H9 (cell line): ENCODE measurements at regions not wholly inside any gene's neighbourhood (a gene's known extent, or its start where the extent isn't known, plus 50 kb on each side); places are given as distances from the start of the nearest gene placed in this dataset.

Experiments used
- DNase-seq: peaks from one replicate; pipeline ENCODE4 v3.0.0-alpha.2; 2017
- H2AFZ ChIP-seq: one replicate; pipeline ENCODE4 v1.6.1; 2013; ENCODE audit warnings: mild to moderate bottlenecking, low read length, control low read depth, moderate library complexity
- H2AK5ac ChIP-seq: 2 replicates; pipeline ENCODE4 v1.6.1; 2013; ENCODE audit warnings: low read length, control low read depth, mixed read lengths; ENCODE audit not compliant: insufficient read length
- H2BK120ac ChIP-seq: one replicate; pipeline ENCODE4 v1.6.1; 2013; ENCODE audit warnings: low read depth, mild to moderate bottlenecking, low read length, control low read depth, inconsistent platforms; ENCODE audit not compliant: poor library complexity, severe bottlenecking
- H2BK12ac ChIP-seq: 2 replicates; pipeline ENCODE4 v1.6.1; 2013; ENCODE audit warnings: low read length, control low read depth, mixed read lengths, low read depth; ENCODE audit not compliant: insufficient read length
- H2BK15ac ChIP-seq: 2 replicates; pipeline ENCODE4 v1.6.1; 2013; ENCODE audit warnings: low read depth, low read length, control low read depth
- H2BK20ac ChIP-seq: one replicate; pipeline ENCODE4 v1.6.1; 2013; ENCODE audit warnings: low read depth, mild to moderate bottlenecking, low read length, control low read depth, inconsistent platforms; ENCODE audit not compliant: poor library complexity, severe bottlenecking
- H2BK5ac ChIP-seq: 2 replicates; pipeline ENCODE4 v1.6.1; 2013; ENCODE audit warnings: low read length, control low read depth, mixed read lengths; ENCODE audit not compliant: insufficient read length
- H3K14ac ChIP-seq: 2 replicates; pipeline ENCODE4 v1.6.1; 2013; ENCODE audit warnings: low read length, control low read depth; ENCODE audit not compliant: insufficient read depth
- H3K18ac ChIP-seq: 2 replicates; pipeline ENCODE4 v1.6.1; 2013; ENCODE audit warnings: low read depth, mild to moderate bottlenecking, mixed read lengths, low read length, control low read depth; ENCODE audit not compliant: insufficient read length
- H3K23ac ChIP-seq: 2 replicates; pipeline ENCODE4 v1.6.1; 2013; ENCODE audit warnings: low read length, control low read depth, mixed read lengths, low read depth; ENCODE audit not compliant: insufficient read length
- H3K23me2 ChIP-seq: 2 replicates; pipeline ENCODE4 v1.6.1; 2013; ENCODE audit warnings: low read depth, mild to moderate bottlenecking, mixed read lengths, low read length, control low read depth; ENCODE audit not compliant: insufficient read length, poor library complexity, severe bottlenecking
- H3K27ac ChIP-seq: 2 replicates; pipeline ENCODE4 v1.5.1; 2013; ENCODE audit warnings: low read length, control low read depth, mixed read lengths, low read depth; ENCODE audit not compliant: insufficient read length
- H3K27me3 ChIP-seq: 2 replicates; pipeline ENCODE4 v1.6.1; 2013; ENCODE audit warnings: low read length, control low read depth, inconsistent platforms; ENCODE audit not compliant: insufficient read depth
- H3K4ac ChIP-seq: 2 replicates; pipeline ENCODE4 v1.6.1; 2013; ENCODE audit warnings: low read depth, mild to moderate bottlenecking, control low read depth, inconsistent platforms, low read length, moderate library complexity
- H3K4me1 ChIP-seq: 2 replicates; pipeline ENCODE4 v1.6.1; 2013; ENCODE audit warnings: low read length, control low read depth, inconsistent platforms; ENCODE audit not compliant: insufficient read depth
- H3K4me2 ChIP-seq: 2 replicates; pipeline ENCODE4 v1.6.1; 2013; ENCODE audit warnings: low read length, control low read depth, mixed read lengths; ENCODE audit not compliant: insufficient read length, insufficient read depth
- H3K56ac ChIP-seq: 2 replicates; pipeline ENCODE4 v1.6.1; 2013; ENCODE audit warnings: low read depth, mild to moderate bottlenecking, mixed read lengths, low read length, control low read depth; ENCODE audit not compliant: insufficient read length
- H3K79me1 ChIP-seq: 2 replicates; pipeline ENCODE4 v1.6.1; 2013; ENCODE audit warnings: low read depth, mild to moderate bottlenecking, moderate library complexity, low read length, control low read depth, inconsistent platforms; ENCODE audit not compliant: insufficient read depth, poor library complexity, severe bottlenecking
- H3K79me2 ChIP-seq: 2 replicates; pipeline ENCODE4 v1.6.1; 2013; ENCODE audit warnings: low read length, control low read depth, inconsistent platforms; ENCODE audit not compliant: insufficient read depth
- H3K9ac ChIP-seq: 2 replicates; pipeline ENCODE4 v1.6.1; 2013; ENCODE audit warnings: low read length, control low read depth, mixed read lengths; ENCODE audit not compliant: insufficient read length; ENCODE audit errors: extremely low read depth
- H3K9me3 ChIP-seq: one replicate; pipeline ENCODE4 v1.6.1; 2013; ENCODE audit warnings: low read depth, low read length, inconsistent platforms; ENCODE audit not compliant: control insufficient read depth
- H3T11ph ChIP-seq: one replicate; pipeline ENCODE4 v1.6.1; 2013; ENCODE audit warnings: mild to moderate bottlenecking, low read length, control low read depth, inconsistent platforms
- H4K20me1 ChIP-seq: one replicate; pipeline ENCODE4 v1.6.1; 2013; ENCODE audit not compliant: control insufficient read depth, insufficient read length, insufficient read depth
- H4K5ac ChIP-seq: 2 replicates; pipeline ENCODE4 v1.6.1; 2013; ENCODE audit warnings: low read depth, mild to moderate bottlenecking, mixed read lengths, low read length, control low read depth; ENCODE audit not compliant: insufficient read length
- H4K8ac ChIP-seq: replicated peaks from 2 replicates; pipeline ENCODE4 v1.6.1; 2013; ENCODE audit warnings: low read length, control low read depth, mixed read lengths, low read depth; ENCODE audit not compliant: insufficient read length
- H4K91ac ChIP-seq: 2 replicates; pipeline ENCODE4 v1.6.1; 2013; ENCODE audit warnings: low read depth, mild to moderate bottlenecking, moderate library complexity, mixed read lengths, low read length, control low read depth; ENCODE audit not compliant: insufficient read length
- H3K27ac Mint-ChIP-seq, 3 experiments: 2 replicates in 2 of 3; 3 replicates in 1 of 3; pipeline ENCODE4 v1.8.0; 2020 to 2021; ENCODE audit warnings: mixed read lengths in 3 of 3, mild to moderate bottlenecking in 1 of 3, moderate library complexity in 1 of 3
- H3K27me3 Mint-ChIP-seq: 2 replicates; pipeline ENCODE4 v1.8.0; 2021; ENCODE audit warnings: low read depth, mild to moderate bottlenecking, moderate library complexity, mixed read lengths
- H3K36me3 Mint-ChIP-seq, 3 experiments: 2 replicates in 2 of 3; 3 replicates in 1 of 3; pipeline ENCODE4 v1.8.0; 2020 to 2021; ENCODE audit warnings: low read depth in 3 of 3, mixed read lengths in 3 of 3; ENCODE audit not compliant: insufficient read depth in 1 of 3
- H3K4me1 Mint-ChIP-seq, 2 experiments: 2 replicates each; pipeline ENCODE4 v1.8.0; 2020; ENCODE audit warnings: mixed read lengths in 2 of 2
- H3K4me3 Mint-ChIP-seq, 2 experiments: 2 replicates in 1 of 2; 3 replicates in 1 of 2; pipeline ENCODE4 v1.8.0; 2020 to 2021; ENCODE audit warnings: mild to moderate bottlenecking in 2 of 2, mixed read lengths in 2 of 2, moderate library complexity in 1 of 2
- H3K9me3 Mint-ChIP-seq, 2 experiments: 2 replicates in 1 of 2; 3 replicates in 1 of 2; pipeline ENCODE4 v1.8.0; 2020; ENCODE audit warnings: mild to moderate bottlenecking in 2 of 2, mixed read lengths in 2 of 2, moderate library complexity in 1 of 2
- CTCF ChIP-seq: fragments of 200-600 bp; sonication (generic); conservative IDR thresholded peaks from 3 replicates; pipeline ENCODE4 v1.8.0; 2021; ENCODE audit warnings: antibody characterized with exemption, mild to moderate bottlenecking
- WGBS: extraction: QIAGEN DNeasy Blood & Tissue Kit; methylation state at CpG from one replicate; pipeline ENCODE4 v1.1.7; 2013; ENCODE audit warnings: missing lambda C conversion rate, low lambda C conversion rate, mixed read lengths; ENCODE audit not compliant: insufficient read length; ENCODE audit errors: extremely low coverage; 5-methylcytosine and 5-hydroxymethylcytosine counted together

DNA sequence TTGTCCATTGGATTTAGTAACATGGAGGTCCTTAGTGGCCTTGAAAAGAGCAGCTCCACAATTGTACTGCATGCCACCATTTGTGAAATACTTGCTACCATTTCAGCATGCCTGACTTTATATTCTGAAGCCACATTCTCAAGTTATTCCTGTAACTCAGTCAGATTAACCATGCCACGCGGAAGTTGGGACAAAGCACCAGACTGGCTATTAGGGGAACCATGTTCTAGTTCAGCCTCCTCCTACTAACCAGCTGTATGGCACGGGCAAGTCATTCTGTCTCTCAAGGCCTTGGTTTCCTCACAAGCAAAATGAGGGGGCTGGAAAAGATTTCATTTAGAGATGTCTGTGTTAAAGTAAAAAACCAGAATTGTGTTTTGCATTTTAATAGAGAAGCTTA lies 418.0 kb downstream of the PLK2 start:
- H3K27me3 ChIP-seq, result no peaks in the 10 kb centered on the region
- no peak overlapping the region for H4K8ac ChIP-seq
- DNase-seq, result no peak
- WGBS, result no CpG with 5 or more reads among the region's 3 CpGs
- H3K27ac ChIP-seq, result no peak overlapping the region
- no peaks in the 10 kb centered on the region for H3K9me3 Mint-ChIP-seq
- no peak overlapping the region for H2BK120ac ChIP-seq
- no peak overlapping the region for H3K23ac ChIP-seq
- TF ChIP-seq CTCF, result no peak
- H2BK12ac ChIP-seq, result no peak overlapping the region
- H3K4ac ChIP-seq, result no peak overlapping the region
- H3T11ph ChIP-seq, result no peak overlapping the region
- no peaks in the 10 kb centered on the region for H3K4me1 ChIP-seq
- no peaks in the 10 kb centered on the region for H3K27me3 Mint-ChIP-seq
- H2BK20ac ChIP-seq, result no peak overlapping the region
- no peak overlapping the region for H2AFZ ChIP-seq
- H3K56ac ChIP-seq, result no peak overlapping the region
- H4K5ac ChIP-seq, result no peak overlapping the region
- H4K91ac ChIP-seq, result no peak overlapping the region
- no peak overlapping the region for H3K27ac Mint-ChIP-seq
- no peaks in the 10 kb centered on the region for H3K9me3 ChIP-seq
- no peaks in the 10 kb centered on the region for H4K20me1 ChIP-seq
- H2BK5ac ChIP-seq, result no peak overlapping the region
- H3K36me3 Mint-ChIP-seq, result no peaks in the 10 kb centered on the region
- no peak overlapping the region for H3K9ac ChIP-seq
- no peaks in the 10 kb centered on the region for H3K23me2 ChIP-seq
- H3K18ac ChIP-seq, result no peak overlapping the region
- H2AK5ac ChIP-seq, result no peak overlapping the region
- H3K79me2 ChIP-seq, result no peaks in the 10 kb centered on the region
- H3K79me1 ChIP-seq, result no peaks in the 10 kb centered on the region
- no peak overlapping the region for H3K4me2 ChIP-seq
- H2BK15ac ChIP-seq, result no peak overlapping the region
- no peak overlapping the region for H3K4me3 Mint-ChIP-seq
- H3K14ac ChIP-seq, result no peak overlapping the region
- H3K4me1 Mint-ChIP-seq, result no peaks in the 10 kb centered on the region
